ENCODE measurements at regions not wholly inside any gene's neighbourhood (a gene's known extent, or its start where the extent isn't known, plus 50 kb on each side); places are given as distances from the start of the nearest gene placed in this dataset.

DNA sequence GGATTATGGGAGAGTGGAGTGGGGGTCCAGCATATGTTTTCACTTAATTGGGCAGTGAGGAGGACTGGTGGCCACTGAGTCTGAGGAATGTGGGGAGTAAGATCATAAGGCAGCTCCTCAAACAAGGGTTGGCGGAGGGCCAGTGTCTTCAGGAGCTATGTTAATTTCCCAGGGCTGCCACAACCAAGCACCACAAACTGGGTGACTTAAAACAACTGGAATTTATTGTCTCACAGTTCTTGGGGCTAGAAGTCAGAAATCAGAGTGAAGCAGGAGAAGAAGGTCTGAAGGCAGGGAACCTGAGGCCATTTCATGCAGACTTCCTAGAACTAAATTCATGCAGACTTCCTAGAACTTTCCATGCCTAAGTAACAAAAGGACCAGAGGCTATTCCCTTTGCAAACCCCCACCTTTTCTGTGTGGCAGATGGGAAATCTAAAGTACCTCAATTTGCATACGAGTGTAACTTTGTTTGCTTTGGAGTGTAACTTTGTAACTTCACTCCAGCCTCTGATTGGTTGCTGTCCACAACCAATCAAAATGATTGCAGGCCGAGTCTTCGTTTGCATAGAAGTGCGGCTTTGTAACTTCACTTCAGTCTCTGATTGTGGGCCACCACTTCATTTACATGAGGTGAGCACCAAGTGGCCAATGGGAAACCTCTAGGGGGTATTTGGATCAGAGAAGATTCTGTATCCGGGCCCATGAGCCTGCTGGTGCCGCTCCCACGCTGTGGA lies 50.5 kb upstream of the ZBED5 start:
- no peak for DNase-seq (ENCODE audit: low read depth in 1 of 2, low spot score in 1 of 2)

Measured in activated CD4-positive, alpha-beta T cell treated with anti-CD3 and anti-CD28 coated beads, Interleukin-2, amount 50 U/mL, for 24 hours (primary cell).